ENCODE measurements at regions not wholly inside any gene's neighbourhood (a gene's known extent, or its start where the extent isn't known, plus 50 kb on each side); places are given as distances from the start of the nearest gene placed in this dataset.

GRCh38 chr5:44935871-44936270 is 127.1 kb downstream of the MRPS30 start:
- TF ChIP-seq CTCF (IDR thresholded peaks at IDR 0.05) = no peak
- TF ChIP-seq POLR2A (IDR thresholded peaks at IDR 0.05) = no peak

Data from Peyer's patch (tissue), 4 donors.